GM12873 (cell line): ENCODE measurements at regions not wholly inside any gene's neighbourhood (a gene's known extent, or its start where the extent isn't known, plus 50 kb on each side); places are given as distances from the start of the nearest gene placed in this dataset.

Experiments
- CTCF ChIP-seq: IDR thresholded peaks from 2 replicates; pipeline ENCODE4 v1.5.1; 2012; ENCODE audit warnings: low read depth, mild to moderate bottlenecking, moderate library complexity, low read length, control low read depth; ENCODE audit not compliant: insufficient read depth; ENCODE audit errors: missing control alignments

DNA sequence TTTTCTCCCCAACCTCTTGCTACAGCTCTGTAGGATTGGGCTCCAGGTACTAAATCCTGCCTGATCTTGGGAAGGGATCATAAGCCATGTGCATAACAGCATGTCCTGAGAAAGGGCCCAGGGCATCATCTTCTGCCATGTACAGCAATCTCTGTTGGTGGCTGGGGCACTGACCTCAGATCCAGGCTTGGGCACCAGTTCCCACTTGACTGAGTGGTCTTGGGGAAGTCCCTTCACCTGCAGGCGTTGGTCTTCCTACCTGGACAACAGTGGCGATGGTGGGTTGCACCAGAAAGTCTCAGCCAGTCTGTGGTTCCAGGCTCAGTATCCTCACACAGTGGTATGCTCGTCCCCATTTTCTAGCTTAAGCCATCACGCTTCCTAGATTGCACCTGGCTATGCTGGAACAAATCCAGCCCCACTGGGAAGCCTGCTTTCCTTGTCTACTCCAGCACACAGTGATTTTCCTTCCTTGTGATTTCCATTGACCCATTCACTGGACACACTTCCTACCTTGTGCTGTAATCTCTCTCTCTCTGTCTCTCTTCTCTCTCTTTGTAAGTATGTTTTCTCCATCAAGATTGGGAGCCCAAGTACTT, 121.7 kb upstream of the PITX1 start:
- no peak for TF ChIP-seq CTCF

DNA sequence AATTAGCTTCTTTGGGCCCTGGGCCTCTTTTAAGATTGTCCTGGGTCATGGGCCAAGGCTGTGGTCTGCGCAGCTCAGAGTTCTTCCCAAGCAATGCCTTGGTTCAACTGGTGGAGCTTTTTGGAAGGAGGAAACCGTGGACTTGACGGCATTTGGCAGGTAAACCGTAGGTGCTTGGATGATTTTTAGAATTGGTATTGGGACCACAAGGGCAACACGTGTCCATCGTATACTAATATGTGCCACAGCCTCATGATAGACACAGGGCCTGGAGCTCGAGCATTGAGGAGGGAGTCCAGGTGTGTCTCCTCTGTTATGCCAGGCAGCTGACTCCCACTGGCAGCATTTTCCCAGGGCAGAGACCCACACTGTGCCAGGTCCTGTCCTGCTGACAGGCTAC, 120.9 kb upstream of the PITX1 start:
- no peak for TF ChIP-seq CTCF

GRCh38 chr5:135154197-135154596, 120.2 kb upstream of the PITX1 start:
- TF ChIP-seq CTCF: no peak

GRCh38 chr5:135153661-135154060, 119.6 kb upstream of the PITX1 start:
- TF ChIP-seq CTCF: no peak

DNA sequence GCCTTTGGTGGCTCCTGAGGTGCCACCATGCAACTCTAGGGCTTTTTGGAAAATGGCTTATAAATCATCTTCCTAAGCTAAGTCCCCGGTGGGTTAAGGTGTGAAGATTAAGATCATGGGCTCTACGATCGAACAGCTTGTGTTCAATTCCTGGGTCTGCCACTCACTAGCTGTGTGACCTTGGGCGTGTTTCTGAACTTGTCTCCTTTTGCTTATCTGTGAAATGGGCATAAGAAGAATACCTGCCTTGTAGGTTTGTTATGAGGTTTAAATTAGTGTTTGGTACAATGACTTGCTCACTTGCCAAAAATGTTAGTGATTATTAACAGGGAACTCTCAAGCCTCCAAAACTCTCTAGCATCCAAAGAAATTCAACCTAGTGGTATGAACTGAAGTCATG, 119.2 kb upstream of the PITX1 start:
- no peak for TF ChIP-seq CTCF

DNA sequence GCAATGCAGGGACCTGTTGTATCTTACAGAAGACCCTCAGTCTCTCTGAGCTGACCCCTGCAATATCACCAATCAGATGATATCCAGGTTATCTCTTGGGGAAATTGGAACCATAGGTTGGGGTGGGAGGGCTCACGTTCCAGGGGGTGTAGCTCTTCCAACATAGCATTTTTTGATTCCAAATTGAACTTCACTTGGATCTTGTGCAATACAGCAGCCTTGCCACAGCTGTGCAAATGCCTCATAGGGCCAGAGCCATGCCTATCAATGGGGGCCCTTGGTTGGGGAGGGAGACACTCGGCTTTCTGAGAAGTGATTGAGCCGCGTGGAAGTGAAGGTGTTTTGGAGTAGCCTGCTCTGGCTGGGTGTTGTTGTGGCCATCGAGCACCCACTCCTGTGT, 117.2 kb upstream of the PITX1 start:
- TF ChIP-seq CTCF: no peak

DNA sequence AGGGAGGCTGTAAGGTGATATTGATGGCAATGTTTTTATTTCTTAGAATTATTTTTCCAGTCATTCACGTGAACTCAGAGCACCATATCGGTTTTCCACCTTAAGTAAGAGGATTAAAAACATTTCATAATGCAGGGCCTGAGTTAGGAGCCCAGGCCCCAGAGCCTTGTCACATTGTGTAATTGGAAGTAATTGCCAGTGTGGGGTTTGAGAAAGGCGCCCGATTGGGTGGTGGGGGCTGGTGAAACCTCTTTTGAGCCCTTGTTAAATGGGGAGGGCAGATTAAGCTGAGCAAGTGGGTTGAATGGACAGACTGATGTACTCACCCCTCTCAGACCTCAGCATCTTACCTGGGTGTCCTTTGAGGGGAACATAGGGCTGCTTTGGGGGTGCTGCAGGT, 116.7 kb upstream of the PITX1 start:
- no peak for TF ChIP-seq CTCF
